ENCODE measurements at regions not wholly inside any gene's neighbourhood (a gene's known extent, or its start where the extent isn't known, plus 50 kb on each side); places are given as distances from the start of the nearest gene placed in this dataset.

GRCh38 chr6:92023410-92023966, 1395.9 kb downstream of the EPHA7 start:
- no peaks in the 10 kb centered on the region for H3K27me3 ChIP-seq (ENCODE audit: insufficient read depth, poor library complexity, severe bottlenecking)
- no peak overlapping the region for H3K4me3 ChIP-seq (replicated peaks; ENCODE audit: insufficient read depth, low read length)
- no peak overlapping the region for H3K27ac ChIP-seq (replicated peaks)
- TF ChIP-seq CTCF (IDR thresholded peaks at IDR 0.05; ENCODE audit: insufficient read depth, low read length) = no peak
- TF ChIP-seq SPI1 (IDR thresholded peaks at IDR 0.05; ENCODE audit: borderline replicate concordance, low read depth) = no peak
- TF ChIP-seq, protein P1, sequence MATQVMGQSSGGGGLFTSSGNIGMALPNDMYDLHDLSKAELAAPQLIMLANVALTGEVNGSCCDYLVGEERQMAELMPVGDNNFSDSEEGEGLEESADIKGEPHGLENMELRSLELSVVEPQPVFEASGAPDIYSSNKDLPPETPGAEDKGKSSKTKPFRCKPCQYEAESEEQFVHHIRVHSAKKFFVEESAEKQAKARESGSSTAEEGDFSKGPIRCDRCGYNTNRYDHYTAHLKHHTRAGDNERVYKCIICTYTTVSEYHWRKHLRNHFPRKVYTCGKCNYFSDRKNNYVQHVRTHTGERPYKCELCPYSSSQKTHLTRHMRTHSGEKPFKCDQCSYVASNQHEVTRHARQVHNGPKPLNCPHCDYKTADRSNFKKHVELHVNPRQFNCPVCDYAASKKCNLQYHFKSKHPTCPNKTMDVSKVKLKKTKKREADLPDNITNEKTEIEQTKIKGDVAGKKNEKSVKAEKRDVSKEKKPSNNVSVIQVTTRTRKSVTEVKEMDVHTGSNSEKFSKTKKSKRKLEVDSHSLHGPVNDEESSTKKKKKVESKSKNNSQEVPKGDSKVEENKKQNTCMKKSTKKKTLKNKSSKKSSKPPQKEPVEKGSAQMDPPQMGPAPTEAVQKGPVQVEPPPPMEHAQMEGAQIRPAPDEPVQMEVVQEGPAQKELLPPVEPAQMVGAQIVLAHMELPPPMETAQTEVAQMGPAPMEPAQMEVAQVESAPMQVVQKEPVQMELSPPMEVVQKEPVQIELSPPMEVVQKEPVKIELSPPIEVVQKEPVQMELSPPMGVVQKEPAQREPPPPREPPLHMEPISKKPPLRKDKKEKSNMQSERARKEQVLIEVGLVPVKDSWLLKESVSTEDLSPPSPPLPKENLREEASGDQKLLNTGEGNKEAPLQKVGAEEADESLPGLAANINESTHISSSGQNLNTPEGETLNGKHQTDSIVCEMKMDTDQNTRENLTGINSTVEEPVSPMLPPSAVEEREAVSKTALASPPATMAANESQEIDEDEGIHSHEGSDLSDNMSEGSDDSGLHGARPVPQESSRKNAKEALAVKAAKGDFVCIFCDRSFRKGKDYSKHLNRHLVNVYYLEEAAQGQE (IDR thresholded peaks at IDR 0.05; ENCODE audit: insufficient replicate concordance, low read depth) = no peak
- TF ChIP-seq POLR2AphosphoS5 (IDR thresholded peaks at IDR 0.05; ENCODE audit: low read depth) = no peak
- no peak for TF ChIP-seq GABPA (IDR thresholded peaks at IDR 0.05; ENCODE audit: low read depth)
- DNase-seq (ENCODE audit: low read depth in 1 of 2, low spot score in 1 of 2) = no peak

DNA sequence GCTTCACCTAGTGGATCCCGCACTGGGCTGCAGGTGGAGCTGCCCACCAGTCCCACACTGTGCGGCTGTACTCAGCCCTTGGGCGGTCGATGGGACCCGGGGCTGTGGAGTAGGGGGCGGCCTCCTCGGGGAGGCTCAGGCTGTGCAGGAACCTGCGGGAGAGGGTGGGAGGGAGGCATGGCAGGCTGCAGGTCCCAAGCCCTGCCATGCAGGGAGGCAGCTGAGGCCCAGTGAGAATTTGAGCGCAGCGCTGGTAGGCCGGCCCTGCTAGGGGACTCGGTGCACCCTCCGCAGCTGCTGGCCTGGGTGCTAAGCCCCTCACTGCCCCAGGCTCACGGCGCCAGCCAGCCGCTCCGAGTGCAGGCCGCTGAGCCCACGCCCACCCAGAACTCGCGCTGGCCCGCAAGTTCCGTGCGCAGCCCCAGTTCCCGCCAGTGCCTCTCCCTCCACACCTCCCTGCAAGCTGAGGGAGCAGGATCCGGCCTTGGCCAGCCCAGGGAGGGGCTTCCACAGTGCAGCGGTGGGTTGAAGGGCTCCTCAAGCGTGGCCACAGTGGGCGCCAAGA, 1407.6 kb downstream of the EPHA7 start:
- Histone ChIP-seq H3K4me3 (replicated peaks; ENCODE audit: insufficient read depth, low read length) (no peak overlapping the region), H3K27ac (replicated peaks) (no peak overlapping the region), H3K27me3 (ENCODE audit: insufficient read depth, poor library complexity, severe bottlenecking) (no peaks in the 10 kb centered on the region)
- no peak for DNase-seq (ENCODE audit: low read depth in 1 of 2, low spot score in 1 of 2)
- TF ChIP-seq GABPA (IDR thresholded peaks at IDR 0.05; ENCODE audit: low read depth) (no peak), SPI1 (IDR thresholded peaks at IDR 0.05; ENCODE audit: borderline replicate concordance, low read depth) (no peak), POLR2AphosphoS5 (IDR thresholded peaks at IDR 0.05; ENCODE audit: low read depth) (no peak), CTCF (IDR thresholded peaks at IDR 0.05; ENCODE audit: insufficient read depth, low read length) (no peak)
- TF ChIP-seq, protein P1 (IDR thresholded peaks at IDR 0.05; ENCODE audit: insufficient replicate concordance, low read depth) = no peak

DNA sequence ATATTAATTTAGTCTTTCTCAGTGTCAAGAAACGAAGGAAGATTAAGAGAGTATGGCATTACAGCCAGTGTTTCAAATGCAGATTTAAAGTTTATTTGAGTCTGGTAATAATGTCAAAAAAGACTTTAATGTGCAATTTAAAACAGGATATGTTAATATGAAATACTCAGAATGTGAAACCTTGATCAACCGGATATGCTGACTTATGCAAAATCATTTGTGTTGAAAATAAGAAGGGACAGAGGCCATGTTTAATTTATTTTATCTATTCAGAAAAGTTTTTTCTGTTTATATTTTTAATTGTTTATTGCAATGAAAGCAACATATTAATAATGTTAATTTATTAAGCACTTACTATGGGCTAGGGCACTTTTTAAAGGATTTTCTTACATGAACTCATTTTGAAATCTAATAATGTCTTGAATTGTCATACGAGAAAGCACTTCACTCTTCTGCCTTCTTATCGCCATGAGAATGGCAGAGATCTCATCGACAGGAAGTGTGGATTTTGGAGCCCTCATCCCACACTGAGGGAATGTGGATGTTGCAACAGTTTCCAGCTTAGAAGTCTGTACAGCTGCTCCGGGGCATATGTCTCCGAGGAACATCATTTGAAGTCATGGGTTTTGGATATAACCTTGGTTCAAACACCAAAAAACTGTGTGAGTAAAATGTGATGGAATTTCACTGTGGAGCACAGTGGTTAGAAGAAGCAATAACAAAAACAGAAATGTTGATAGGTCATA, 1410.4 kb downstream of the EPHA7 start:
- no peaks in the 10 kb centered on the region for H3K27me3 ChIP-seq (ENCODE audit: insufficient read depth, poor library complexity, severe bottlenecking)
- no peak for TF ChIP-seq GABPA (IDR thresholded peaks at IDR 0.05; ENCODE audit: low read depth)
- DNase-seq (ENCODE audit: low read depth in 1 of 2, low spot score in 1 of 2) = no peak

GRCh38 chr6:92000112-92000511, 1413.2 kb upstream of the MAP3K7 start:
- Histone ChIP-seq H3K4me3 (replicated peaks; ENCODE audit: insufficient read depth, low read length) (no peak overlapping the region), H3K27ac (replicated peaks) (no peak overlapping the region), H3K27me3 (ENCODE audit: insufficient read depth, poor library complexity, severe bottlenecking) (no peaks in the 10 kb centered on the region)
- TF ChIP-seq SPI1 (IDR thresholded peaks at IDR 0.05; ENCODE audit: borderline replicate concordance, low read depth) = no peak
- no peak for TF ChIP-seq CTCF (IDR thresholded peaks at IDR 0.05; ENCODE audit: insufficient read depth, low read length)
- TF ChIP-seq GABPA (IDR thresholded peaks at IDR 0.05; ENCODE audit: low read depth) = no peak
- no peak for TF ChIP-seq POLR2AphosphoS5 (IDR thresholded peaks at IDR 0.05; ENCODE audit: low read depth)
- TF ChIP-seq, protein P1 (IDR thresholded peaks at IDR 0.05; ENCODE audit: insufficient replicate concordance, low read depth) = no peak
- no peak for DNase-seq (ENCODE audit: low read depth in 1 of 2, low spot score in 1 of 2)

More for the DNA sequence above, 1410.4 kb downstream of the EPHA7 start:
- H3K4me3 ChIP-seq (replicated peaks; ENCODE audit: insufficient read depth, low read length) = no peak overlapping the region
- no peak overlapping the region for H3K27ac ChIP-seq (replicated peaks)
